Right renal cortex interstitium (tissue), 3 donors: ENCODE measurements at regions not wholly inside any gene's neighbourhood (a gene's known extent, or its start where the extent isn't known, plus 50 kb on each side); places are given as distances from the start of the nearest gene placed in this dataset.

ENCODE experiments used
- DNase-seq, 3 donors: peaks; one replicate each; pipeline ENCODE4 v3.0.0-alpha.2; 2013; ENCODE audit warnings: low read depth in 3 of 3, low spot score in 2 of 3

DNA sequence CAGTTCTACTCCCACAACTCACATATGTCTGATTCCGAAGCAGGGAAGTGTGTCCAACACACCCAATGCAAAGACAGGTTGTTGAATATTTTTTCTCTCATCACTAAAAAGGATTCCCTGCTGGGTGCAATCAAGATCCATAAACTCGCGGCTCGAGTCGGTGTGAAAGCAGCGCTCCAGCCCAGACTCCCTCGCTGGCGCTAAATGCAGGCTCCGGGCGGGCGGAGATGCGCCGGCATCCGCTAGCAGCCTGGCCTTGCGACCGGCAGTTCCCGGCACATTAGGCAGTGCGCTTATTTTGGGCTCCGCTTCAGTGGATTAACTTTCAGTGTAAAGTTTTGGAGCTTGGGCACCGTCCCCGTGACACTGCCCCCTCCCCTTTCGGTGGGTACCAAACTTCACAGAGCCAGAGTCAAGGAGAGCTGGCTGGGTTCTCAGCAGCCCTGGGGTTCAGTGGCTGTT is 87.7 kb upstream of the POU3F1 start:
- no peak for DNase-seq

DNA sequence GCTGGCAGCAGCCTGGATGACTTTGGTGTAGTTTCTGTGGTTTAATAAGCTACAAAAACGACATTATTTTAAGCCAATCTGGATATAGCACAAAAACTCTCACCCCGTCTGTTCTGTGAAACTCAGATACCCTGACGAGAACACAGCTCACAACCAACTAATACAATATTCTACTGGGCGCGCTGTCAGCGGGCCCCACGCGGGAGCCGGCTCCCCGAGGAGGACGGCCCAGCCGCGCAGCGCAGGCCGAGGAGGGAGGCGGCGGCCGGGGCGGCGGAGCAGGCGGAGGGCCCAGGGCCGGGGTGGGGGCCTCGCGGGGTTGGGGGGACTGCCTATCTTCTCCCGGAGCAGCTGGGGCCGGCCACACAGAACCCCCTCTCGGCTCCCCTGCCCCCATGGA is 87.2 kb upstream of the POU3F1 start:
- no peak for DNase-seq

DNA sequence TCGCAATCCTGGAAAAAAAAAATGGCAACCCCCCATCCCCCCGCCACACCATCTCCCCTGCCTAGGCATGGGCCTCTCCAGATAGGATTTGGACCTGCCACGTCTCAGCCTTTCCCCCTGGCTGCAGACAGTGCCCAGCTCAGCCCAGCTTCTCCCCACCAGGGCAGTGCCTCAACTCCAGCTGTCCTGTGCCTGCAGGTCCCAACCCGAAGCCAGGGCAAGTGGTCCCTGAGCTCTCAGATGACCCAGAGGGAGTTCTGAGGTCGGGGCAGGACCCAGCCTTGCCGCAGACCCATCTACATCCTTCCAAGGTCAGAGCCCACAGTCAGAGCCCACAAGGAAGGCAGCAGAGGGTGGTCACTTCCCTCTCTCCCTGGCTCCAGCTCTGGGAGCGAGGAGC is 86.7 kb upstream of the POU3F1 start:
- DNase-seq: no peak

DNA sequence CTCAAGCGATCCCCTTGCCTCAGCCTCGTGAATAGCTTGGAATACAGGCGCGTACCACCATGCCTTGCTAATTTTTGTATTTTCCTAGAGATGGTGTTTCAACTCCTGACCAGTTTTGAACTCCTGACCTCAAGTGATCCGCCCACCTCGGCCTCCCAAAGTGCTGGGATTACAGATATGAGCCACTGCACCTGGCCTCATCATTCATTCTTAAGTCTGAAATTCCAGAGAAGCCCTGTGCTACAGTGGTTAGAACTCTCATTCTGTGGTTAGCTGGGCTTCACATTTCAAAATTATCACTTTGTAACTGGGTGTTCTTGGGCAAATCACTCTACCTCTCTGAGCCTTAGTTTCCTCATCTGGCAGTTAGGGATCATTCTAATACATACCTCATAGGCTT is 86.1 kb upstream of the POU3F1 start:
- no peak for DNase-seq

DNA sequence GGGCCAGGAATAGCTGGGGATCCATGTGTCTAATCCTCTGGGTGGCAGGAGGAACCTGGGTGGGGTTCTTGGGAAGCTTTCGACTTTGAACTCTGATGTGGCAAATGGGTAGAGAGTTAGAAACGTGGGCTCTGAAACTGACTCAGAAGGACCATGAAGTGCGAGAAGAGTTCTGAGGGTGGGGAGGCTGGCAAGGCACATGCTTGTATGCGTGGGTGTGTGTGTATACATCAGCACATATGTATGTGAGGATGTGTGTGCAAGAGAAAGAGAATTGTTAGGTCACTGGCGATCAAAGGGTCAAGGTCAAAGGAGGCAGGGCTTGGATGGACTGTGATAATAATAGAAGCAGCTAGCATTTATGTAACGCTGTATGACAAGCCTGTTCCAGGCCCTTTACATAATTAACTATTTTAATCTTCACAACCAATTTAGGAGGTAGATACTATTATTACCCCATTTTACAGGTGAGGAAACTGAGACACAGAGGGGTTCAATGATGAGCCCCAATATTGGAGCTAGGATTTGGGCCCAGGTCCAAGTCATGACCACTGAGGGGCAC is 84.5 kb upstream of the POU3F1 start:
- DNase-seq: no peak

DNA sequence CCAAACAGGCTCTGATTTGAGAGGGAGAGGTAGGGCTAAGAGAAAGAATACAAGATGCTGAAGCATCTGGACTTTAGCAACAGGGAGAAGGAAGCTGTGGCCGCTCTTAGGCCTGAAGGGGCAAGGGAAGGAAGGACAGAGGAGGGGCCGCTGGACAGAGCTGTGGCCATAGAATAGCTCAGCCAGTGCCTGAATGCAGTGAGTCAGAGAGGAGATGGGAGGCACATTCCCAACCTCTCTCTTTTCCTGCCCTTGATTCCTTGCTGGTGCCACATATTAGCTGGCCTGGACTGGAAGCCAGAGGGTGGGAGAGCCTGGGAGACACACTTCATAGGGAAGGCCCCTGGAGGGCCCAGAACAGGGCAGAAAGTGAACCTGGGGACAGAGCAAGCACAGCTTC is 83.4 kb upstream of the POU3F1 start:
- no peak for DNase-seq

DNA sequence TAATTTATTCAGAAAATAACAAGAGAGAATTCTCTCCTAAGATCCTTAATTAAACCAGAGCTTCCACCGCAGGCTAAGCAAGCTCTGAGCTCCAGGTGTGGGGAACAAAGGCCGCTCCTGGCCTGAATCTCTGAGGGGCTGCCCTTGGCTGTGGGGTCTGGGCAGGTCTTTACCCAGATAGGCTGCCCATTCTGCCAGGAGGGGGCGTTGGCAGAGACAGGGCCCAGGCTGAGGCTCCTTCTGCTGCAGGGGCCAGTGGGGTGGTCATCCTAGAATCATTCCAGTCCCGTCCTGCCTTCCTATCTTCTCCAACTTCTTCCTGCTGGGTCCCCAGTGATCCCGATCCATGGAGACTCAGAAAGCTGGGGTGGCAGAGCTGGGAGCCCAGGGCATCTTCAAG is 82.9 kb upstream of the POU3F1 start:
- DNase-seq: no peak

DNA sequence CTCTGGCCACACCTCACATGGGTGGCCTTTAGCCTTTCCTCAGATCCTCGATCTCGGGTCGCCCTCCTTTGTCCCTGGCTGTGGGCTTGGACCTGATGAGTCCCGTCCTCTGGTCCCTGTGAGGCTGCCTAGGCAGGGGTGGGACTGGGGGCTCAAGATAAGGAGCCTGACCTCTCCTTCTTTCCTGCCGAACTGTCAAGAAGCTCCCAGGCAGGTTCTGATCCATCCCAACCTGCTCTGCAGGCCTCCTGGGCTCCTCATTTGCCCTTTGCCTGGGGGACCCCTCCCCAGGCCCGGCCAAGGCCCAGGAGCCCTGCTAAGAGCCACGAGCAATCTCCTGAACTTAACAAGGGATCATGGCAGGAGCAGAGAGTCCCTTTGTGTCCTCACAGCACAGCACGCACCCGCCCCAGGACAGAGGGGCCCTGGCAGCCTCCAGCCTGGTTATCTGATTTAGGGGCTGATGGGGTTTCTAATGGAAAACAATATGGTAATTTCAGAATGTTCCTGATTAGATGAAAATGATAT is 82.4 kb upstream of the POU3F1 start:
- DNase-seq: no peak

DNA sequence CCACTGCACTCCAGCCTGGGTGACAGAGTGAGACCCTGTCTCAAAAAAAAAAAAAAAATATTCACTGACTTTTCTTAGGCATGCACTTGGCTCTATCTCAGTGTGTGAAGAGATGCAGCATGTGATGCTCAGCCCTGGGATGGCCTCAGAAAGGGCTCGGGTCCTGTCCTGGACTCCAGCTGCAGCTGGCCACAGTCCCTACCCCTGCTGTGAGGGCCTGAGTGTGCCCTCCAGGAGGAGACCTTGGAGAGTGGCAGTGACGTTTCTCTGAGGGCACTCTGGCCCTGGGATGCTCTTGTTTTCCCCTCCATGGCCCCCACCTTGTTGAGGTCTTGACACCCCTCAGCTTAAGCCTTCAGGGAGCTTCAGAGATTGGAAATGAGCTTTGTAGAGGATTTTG is 81.9 kb upstream of the POU3F1 start:
- DNase-seq: no peak

DNA sequence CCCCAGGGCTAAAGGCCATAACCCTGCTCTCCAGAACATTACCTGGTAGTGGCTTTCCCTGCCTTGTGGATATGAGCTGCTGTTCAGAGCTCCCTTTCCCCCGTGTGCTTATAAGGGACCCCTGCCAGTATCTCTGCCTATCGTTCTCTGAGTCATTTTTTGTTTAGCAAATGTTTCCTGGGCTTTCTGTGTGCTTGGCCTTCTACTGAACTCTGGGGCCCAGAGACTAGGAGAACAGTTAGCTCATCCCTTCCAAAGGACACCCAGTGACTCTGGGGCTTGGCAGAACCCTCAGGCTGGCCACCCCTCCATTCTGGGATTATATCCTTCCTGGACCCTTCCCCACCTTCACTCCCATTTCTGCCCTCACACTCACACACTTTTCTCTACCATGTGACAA is 80.8 kb upstream of the POU3F1 start:
- no peak for DNase-seq

DNA sequence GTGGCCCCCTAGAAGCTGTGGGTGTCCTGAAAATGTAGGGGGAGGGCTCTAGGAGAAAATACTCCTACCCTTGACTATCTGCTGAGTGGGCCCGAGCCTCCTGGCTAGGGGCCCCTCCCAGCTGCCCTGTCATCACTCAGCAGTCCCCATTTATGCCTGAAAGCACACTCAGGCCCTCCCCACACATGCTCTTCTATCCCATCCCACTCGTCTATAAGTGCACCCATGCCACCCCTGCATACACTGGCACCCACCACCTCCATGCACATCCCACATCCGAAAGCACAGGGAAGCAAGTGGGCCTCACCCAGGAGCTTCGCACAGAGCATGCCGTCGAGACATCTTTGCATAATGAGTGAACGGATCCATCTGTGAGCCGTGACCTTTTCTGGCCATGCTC is 80.4 kb upstream of the POU3F1 start:
- DNase-seq: no peak

DNA sequence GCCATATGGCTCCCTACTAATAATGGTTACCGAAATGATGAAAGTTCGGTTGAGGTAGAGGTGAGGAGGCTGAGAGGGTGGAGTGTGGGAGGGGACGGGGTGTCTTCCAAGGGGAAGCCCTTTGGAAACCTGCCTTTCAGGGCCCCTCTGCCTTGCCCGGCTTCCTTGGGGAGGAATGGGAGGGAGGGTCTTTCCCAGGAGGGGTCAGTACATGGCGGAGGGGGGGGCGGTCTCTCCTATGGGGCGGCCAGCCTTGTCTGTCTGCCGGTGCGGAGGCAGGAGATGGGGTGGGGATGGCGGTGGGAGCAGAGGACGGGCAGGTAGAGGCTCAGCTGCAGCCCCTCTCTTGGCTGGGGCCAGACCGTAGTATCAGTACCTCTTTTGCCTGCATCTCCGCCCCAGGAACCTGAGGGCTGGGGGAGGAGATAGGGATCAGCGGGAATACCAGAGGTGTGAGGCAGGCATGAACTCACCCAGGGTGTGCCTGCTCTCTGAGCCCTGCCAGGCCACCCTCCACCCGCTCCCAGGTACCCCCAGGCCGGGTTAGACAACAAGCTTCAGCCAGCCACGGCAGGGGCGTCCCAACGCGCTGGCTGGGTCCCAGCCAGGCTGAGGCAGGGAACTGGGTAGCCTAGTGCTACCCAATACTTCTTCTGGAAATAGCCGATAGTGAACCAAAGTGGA is 79.4 kb upstream of the POU3F1 start:
- DNase-seq: no peak

DNA sequence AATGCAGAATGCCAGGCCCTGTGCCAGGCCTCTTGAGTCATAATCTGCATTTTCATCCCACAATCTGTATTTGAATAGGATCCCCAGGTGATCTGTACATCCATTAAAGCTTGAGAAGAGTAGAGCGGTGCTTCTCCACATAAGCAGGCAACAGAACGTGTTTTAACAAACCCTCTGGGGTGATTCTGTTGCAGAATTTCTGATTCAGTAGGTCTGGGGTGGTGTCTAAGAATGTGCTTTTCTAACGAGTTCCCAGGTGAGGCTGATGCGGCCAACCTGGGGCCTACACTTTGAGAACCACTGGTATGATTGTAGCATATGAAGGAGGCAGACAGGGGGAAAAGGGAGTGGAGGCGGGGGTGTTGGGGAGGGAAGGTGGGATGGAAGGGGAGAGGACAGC is 78.4 kb upstream of the POU3F1 start:
- no peak for DNase-seq

DNA sequence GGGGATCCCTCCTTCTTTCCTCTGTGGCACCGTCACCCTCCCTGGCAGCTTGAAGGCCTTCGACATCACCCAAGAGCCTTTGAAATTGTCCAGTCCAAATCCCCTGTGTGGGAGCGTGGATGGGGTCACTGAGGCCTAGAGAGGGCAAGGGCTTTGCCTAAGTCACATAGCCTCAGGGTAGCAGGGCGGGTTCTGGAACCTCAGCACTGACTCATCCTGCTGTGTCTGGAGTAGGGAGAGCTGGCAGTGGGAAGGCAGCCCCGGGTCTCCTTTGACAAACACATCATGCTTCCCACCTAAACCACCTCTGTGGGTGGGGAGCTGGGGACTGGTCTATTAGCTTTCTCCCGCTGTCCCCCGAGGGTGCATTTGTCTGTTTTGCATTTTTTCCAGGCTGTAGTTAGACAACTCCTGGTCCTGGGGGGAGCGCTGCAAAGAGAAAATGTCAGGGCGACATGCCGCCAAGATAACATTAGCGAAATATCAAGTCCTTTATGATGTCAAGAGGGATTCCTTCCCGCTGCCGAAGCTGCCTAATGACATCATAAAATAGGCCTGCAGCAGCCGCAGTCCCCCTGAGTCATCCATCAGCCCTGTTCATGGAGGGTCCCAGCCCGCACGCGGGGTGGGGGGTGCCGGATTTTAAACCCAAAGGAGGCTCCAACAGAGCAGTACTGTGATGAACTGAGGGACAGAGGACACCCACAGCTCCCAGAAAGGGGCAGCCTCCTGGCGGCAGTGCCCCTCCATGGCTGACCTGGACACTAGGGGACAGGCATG is 77.0 kb upstream of the POU3F1 start:
- DNase-seq: no peak

DNA sequence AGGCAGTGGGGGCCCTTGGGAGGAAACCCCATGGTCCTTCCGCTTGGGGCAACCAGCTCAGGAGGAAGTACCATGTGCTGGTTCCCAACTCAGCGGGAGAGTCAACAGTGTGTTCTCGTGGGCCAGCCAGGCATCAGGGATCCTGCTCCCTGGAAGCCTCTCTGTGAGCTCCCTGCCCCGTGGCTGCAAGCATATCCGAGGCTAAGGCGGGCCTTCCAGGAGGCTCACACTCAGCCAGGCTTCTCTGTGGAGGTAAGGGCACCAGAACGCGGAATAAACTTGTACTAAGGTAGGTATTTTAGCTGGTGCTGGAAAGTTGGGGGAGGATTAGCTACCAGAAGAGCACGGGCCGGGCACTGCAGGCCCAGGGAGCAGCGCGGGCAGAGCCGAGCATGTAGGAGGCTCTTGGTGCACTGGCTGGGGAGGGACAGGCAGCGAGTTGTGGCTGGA is 74.7 kb upstream of the POU3F1 start:
- no peak for DNase-seq

DNA sequence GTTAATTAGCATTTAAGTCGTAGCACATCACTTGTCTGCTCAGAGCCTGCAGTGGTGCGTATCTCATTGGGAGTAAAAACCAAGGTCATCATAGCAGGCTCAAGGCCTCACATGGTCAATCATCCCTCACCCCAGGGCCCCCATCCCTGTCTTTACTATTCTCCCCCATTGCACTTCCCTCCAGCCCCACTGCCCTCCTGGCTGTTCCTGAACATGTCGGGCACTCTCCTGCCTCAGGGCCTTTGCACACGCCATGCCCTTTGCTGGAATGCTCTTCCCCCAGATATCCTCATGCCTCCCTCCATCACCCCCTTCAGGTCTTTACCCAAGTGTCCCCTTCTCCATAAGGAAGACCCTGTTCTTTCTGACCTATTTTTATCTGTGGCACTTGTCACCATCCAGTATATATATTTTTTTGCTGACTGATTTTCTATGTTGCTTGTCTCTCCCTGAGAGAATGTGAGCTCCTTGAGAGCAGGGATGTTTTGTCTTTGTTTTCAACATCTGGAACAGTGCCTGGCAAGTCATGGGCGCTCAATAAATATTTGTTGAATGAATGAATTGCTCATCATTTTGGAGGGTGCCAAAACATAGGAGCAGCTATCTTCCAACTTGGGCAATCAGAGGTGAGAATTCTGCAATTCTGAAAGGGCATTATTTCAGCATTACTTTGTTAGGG is 74.1 kb upstream of the POU3F1 start:
- no peak for DNase-seq

DNA sequence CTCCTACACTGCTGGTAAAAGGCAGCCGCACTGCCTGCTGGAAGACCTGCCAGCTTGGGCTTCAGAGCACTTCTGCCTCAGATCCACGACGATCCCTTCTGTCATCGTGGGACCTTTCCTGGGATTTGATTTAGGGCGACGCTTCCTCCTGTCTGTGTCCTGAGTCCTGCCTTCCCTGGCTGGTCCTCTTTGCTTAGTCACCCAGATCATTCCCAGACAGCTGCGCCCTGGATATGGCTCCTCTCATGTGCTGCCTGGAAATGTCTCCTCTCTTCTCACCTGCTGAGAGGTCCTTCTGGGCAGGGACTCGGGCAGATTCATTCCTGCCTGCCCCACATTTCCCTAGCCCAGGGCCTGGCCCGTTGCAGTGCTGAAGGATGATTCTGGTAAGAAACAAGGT is 72.4 kb upstream of the POU3F1 start:
- no peak for DNase-seq

DNA sequence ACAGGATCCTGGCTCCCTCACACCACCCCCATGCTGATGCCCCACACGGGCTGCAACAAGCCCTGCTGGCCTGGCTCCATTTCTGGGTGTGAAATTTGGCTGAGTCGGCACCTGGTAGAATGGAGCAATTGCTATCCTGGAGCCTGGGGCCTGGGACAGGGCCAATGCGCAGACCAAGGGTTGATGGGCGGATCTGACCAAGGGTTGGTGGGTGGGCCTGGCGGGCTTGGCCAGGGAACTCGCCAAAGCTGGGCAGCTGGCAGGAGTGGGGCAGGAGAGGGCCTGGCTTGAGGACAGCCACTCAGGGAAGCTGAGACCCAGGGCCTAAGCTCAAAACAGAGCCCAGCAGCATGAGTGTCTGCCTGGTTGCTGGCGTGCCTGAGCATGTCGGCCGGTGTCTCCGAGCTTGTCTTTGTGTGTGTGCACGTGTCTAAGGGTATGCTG is 70.9 kb upstream of the POU3F1 start:
- DNase-seq: no peak

DNA sequence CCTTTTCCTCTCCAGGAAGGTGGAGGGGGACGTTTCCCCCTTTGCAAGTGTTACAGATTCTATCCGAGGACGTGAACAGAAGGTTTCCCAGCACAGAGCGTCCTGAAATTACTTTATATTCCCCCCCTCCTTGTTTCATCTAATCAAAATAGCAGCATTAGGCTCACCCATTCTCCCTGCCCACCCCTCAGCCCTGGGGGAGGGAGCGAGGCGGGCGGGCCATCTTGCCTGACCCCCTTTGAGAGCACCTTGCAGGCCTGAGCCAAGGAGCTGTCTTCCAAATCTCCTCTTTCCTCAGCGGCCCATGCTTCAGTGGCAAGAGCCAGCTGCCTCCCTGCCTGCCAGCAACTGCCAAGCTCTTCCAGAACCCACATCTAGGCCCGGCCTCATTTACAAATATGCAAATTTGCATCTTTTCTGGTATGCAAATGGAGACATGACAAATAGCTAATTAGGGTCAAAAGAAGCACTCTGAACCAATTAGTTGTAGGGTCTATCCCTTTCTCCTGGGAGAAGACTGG is 69.1 kb upstream of the POU3F1 start:
- DNase-seq: no peak

DNA sequence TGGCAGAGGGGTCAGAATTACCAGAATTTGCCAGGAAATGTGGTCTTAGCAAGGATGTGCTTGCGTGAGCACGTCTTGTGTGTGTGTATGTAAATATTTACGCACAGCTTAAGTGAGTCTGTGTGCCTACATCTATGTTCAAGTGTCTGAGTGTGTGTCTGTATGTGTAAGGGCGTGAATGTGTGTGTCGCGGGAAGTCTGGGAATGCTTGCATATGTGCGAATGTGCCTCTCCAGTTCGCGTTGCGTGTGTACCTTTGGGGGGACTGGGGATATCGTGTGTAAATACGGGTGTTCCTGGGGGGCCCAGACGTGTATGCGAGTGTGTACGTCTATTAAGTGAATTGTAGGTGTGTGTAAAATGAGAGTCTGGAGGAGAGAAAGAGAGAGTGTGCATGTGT is 68.6 kb upstream of the POU3F1 start:
- no peak for DNase-seq
